Stimulated activated CD4-positive, alpha-beta T cell treated with anti-CD3 and anti-CD28 coated beads, Interleukin-12 subunit alpha, Interleukin-12 subunit beta, amount 100 ng/mL, for 48 hours (primary cell): ENCODE measurements at regions not wholly inside any gene's neighbourhood (a gene's known extent, or its start where the extent isn't known, plus 50 kb on each side); places are given as distances from the start of the nearest gene placed in this dataset.
"Not testable (repeated sequence)": the region's sequence is repeated elsewhere in the genome, so short reads cannot be mapped to it uniquely, and the experiment has no call there.

ENCODE experiments used
- DNase-seq, 3 donors: peaks; one replicate each; pipeline ENCODE4 v3.0.0-alpha.2; 2020; ENCODE audit warnings: low read depth in 2 of 3, low spot score in 1 of 3

GRCh38 chr6:11961923-11962322 is 50.2 kb upstream of the HIVEP1 start:
- DNase-seq, result no peak

GRCh38 chr6:11960909-11961779 is 51.0 kb upstream of the HIVEP1 start:
- DNase-seq, result no peak

GRCh38 chr6:11956781-11957180 is 55.3 kb upstream of the HIVEP1 start:
- no peak for DNase-seq

GRCh38 chr6:11953641-11954040 is 58.5 kb upstream of the HIVEP1 start:
- no peak for DNase-seq

GRCh38 chr6:11952316-11952715 is 59.8 kb upstream of the HIVEP1 start:
- DNase-seq, result no peak

- no peak for DNase-seq
Observed at GRCh38 chr6:11951868-11952267, 60.2 kb upstream of the HIVEP1 start.

- DNase-seq, result no peak
Observed at GRCh38 chr6:11950109-11950508, 62.0 kb upstream of the HIVEP1 start.

GRCh38 chr6:11947575-11947974 is 64.5 kb upstream of the HIVEP1 start:
- DNase-seq, result no peak

GRCh38 chr6:11947063-11947462 is 65.0 kb upstream of the HIVEP1 start:
- no peak for DNase-seq

- no peak for DNase-seq
Observed at GRCh38 chr6:11944111-11944510, 68.0 kb upstream of the HIVEP1 start.

- DNase-seq, result no peak
Observed at GRCh38 chr6:11943060-11943459, 69.1 kb upstream of the HIVEP1 start.

GRCh38 chr6:11942185-11942864 is 69.8 kb upstream of the HIVEP1 start:
- DNase-seq, result no peak

- not testable (repeated sequence) for DNase-seq
Observed at GRCh38 chr6:11940532-11941166, 71.5 kb upstream of the HIVEP1 start.

GRCh38 chr6:11938285-11938890 is 73.7 kb upstream of the HIVEP1 start:
- DNase-seq, result no peak

- DNase-seq, result no peak
Observed at GRCh38 chr6:11934638-11935037, 77.5 kb upstream of the HIVEP1 start.

- not testable (repeated sequence) for DNase-seq
Observed at GRCh38 chr6:11932892-11933291, 79.2 kb upstream of the HIVEP1 start.

- no peak for DNase-seq
Observed at GRCh38 chr6:11931296-11932035, 80.6 kb upstream of the HIVEP1 start.

GRCh38 chr6:11930834-11931233 is 81.3 kb upstream of the HIVEP1 start:
- not testable (repeated sequence) for DNase-seq

GRCh38 chr6:11930240-11930639 is 81.9 kb upstream of the HIVEP1 start:
- DNase-seq, result no peak

- no peak for DNase-seq
Observed at GRCh38 chr6:11929241-11929835, 82.8 kb upstream of the HIVEP1 start.
